ENCODE measurements at regions not wholly inside any gene's neighbourhood (a gene's known extent, or its start where the extent isn't known, plus 50 kb on each side); places are given as distances from the start of the nearest gene placed in this dataset.

GRCh38 chr2:16134436-16135165 is 194.3 kb downstream of the MYCN start:
- Histone ChIP-seq H3K4me3 (ENCODE audit: low read depth, low read length) (no peak overlapping the region), H3K36me3 (ENCODE audit: control insufficient read depth in 2 of 2, insufficient read depth in 1 of 2, low read length in 2 of 2) (no peaks in the 10 kb centered on the region), H3K4me1 (ENCODE audit: control insufficient read depth, insufficient read depth, low read length) (no peaks in the 10 kb centered on the region), H3K27ac (ENCODE audit: extremely low read depth, low read depth, low read length) (no peak overlapping the region), H3K9me3 (ENCODE audit: control insufficient read depth, insufficient read depth, low read depth, low read length) (no peaks in the 10 kb centered on the region)
- POLR2A ChIA-PET = no interaction called here
- TF ChIP-seq ZNF561 (tag by site-specific recombination; IDR thresholded peaks at IDR 0.05; ENCODE audit: borderline replicate concordance) (no peak), AEBP2 (tag by site-specific recombination; IDR thresholded peaks at IDR 0.05; ENCODE audit: borderline replicate concordance) (no peak), ZEB2 (tag by site-specific recombination; IDR thresholded peaks at IDR 0.05) (no peak), ZNF433 (tag by site-specific recombination; IDR thresholded peaks at IDR 0.05; ENCODE audit: low read depth) (no peak), ZBTB44 (tag by site-specific recombination; IDR thresholded peaks at IDR 0.05) (no peak), SCRT2 (tag by site-specific recombination; IDR thresholded peaks at IDR 0.05) (no peak), ZNF302 (tag by site-specific recombination; IDR thresholded peaks at IDR 0.05; ENCODE audit: low read depth) (no peak), ZNF530 (tag by site-specific recombination; IDR thresholded peaks at IDR 0.05; ENCODE audit: low read depth) (no peak), ZNF510 (tag by site-specific recombination; IDR thresholded peaks at IDR 0.05; ENCODE audit: insufficient replicate concordance) (no peak), ZNF37A (tag by site-specific recombination; IDR thresholded peaks at IDR 0.05) (no peak), REST (tag by site-specific recombination; IDR thresholded peaks at IDR 0.05) (no peak), ZNF155 (tag by site-specific recombination; IDR thresholded peaks at IDR 0.05) (no peak), ZNF76 (tag by site-specific recombination; IDR thresholded peaks at IDR 0.05; ENCODE audit: borderline replicate concordance, low read depth) (no peak), ZBTB7A (tag by site-specific recombination; IDR thresholded peaks at IDR 0.05; ENCODE audit: low read depth) (no peak)
- CTCF ChIA-PET = no interaction called here

GRCh38 chr2:16130906-16131400 is 190.6 kb downstream of the MYCN start:
- TF ChIP-seq ZNF391 (tag by site-specific recombination; IDR thresholded peaks at IDR 0.05; ENCODE audit: borderline replicate concordance, low read depth) = no peak
- TF ChIP-seq ZNF777 (tag by site-specific recombination; IDR thresholded peaks at IDR 0.05; ENCODE audit: borderline replicate concordance) = no peak
- TF ChIP-seq ZBTB17 (tag by site-specific recombination; IDR thresholded peaks at IDR 0.05) = no peak
- no peak for TF ChIP-seq SETDB1 (IDR thresholded peaks at IDR 0.05; ENCODE audit: insufficient read length, low read length)
- no peak for TF ChIP-seq SP7 (tag by site-specific recombination; IDR thresholded peaks at IDR 0.05)
- POLR2A ChIA-PET = no interaction called here

More at GRCh38 chr2:16130906-16131400, 190.6 kb downstream of the MYCN start:
- H3K27ac ChIP-seq (ENCODE audit: extremely low read depth, low read depth, low read length) = no peak overlapping the region
- H3K9me3 ChIP-seq (ENCODE audit: control insufficient read depth, insufficient read depth, low read depth, low read length) = no peaks in the 10 kb centered on the region
- H3K4me1 ChIP-seq (ENCODE audit: control insufficient read depth, insufficient read depth, low read length) = no peaks in the 10 kb centered on the region
- CTCF ChIA-PET = no interaction called here
- no peaks in the 10 kb centered on the region for H3K36me3 ChIP-seq (ENCODE audit: control insufficient read depth in 2 of 2, insufficient read depth in 1 of 2, low read length in 2 of 2)
- no peak overlapping the region for H3K4me3 ChIP-seq (ENCODE audit: low read depth, low read length)
